ENCODE measurements at regions not wholly inside any gene's neighbourhood (a gene's known extent, or its start where the extent isn't known, plus 50 kb on each side); places are given as distances from the start of the nearest gene placed in this dataset.

- no peaks in the 10 kb centered on the region for H3K9me3 ChIP-seq (replicated peaks; ENCODE audit: control insufficient read depth, insufficient read depth, low read depth, low read length)
- intact Hi-C loops (cut with micrococcal nuclease) (no loop called here), in situ Hi-C loops (cut with MboI) (no loop called here)
- no TSS peak for BruUV-seq (replicated peaks)
- no peak overlapping the region for H3K4me2 ChIP-seq (ENCODE audit: insufficient read depth, low read length)
- FAIRE-seq = no peak
- H2AFZ ChIP-seq (ENCODE audit: low read depth, low read length) = no peak overlapping the region
- H3K27me3 ChIP-seq (ENCODE audit: control insufficient read depth in 2 of 2, insufficient read depth in 2 of 2, low read length in 2 of 2) = no peaks in the 10 kb centered on the region
- no peaks in the 10 kb centered on the region for H4K20me1 ChIP-seq (replicated peaks; ENCODE audit: control insufficient read depth, insufficient read depth, low read length)
- no peak for DNase-seq (ENCODE audit: extremely low read depth in 1 of 4, low spot score in 3 of 4)
- ChIA-PET POLR2A (interaction anchor here (0.7 kb wide), 1 partner anchor 15 kb away, joined by 3 read pairs; no protein-coding TSS in a partner anchor), CTCF (ENCODE audit: low intra/inter-chr PET ratio) (no interaction called here)
- TF ChIP-seq THAP7 (CRISPR knock-in tag; IDR thresholded peaks at IDR 0.05) = no peak
- TF ChIP-seq ZBTB1 (CRISPR knock-in tag; IDR thresholded peaks at IDR 0.05; ENCODE audit: borderline replicate concordance, low read depth) = no peak
- no peak for TF ChIP-seq MEIS2 (IDR thresholded peaks at IDR 0.05; ENCODE audit: partially characterized antibody)
- no peak for TF ChIP-seq THRAP3 (IDR thresholded peaks at IDR 0.05; ENCODE audit: borderline replicate concordance)
- TF ChIP-seq CCNT2 (IDR thresholded peaks at IDR 0.05; ENCODE audit: borderline replicate concordance, extremely low read depth, insufficient read length, low read depth, low read length) = no peak
- no peak for TF ChIP-seq ETV6 (IDR thresholded peaks at IDR 0.05; ENCODE audit: borderline replicate concordance in 1 of 2, low read depth in 2 of 2, low read length in 1 of 2)
- no peak for TF ChIP-seq ETV6 (CRISPR knock-in tag; IDR thresholded peaks at IDR 0.05; ENCODE audit: borderline replicate concordance)
- TF ChIP-seq ZNF217 (CRISPR knock-in tag; IDR thresholded peaks at IDR 0.05) = no peak
- TF ChIP-seq ZFP1 (CRISPR knock-in tag; IDR thresholded peaks at IDR 0.05) = no peak
- TF ChIP-seq TRIM28 (IDR thresholded peaks at IDR 0.05) = no peak
- TF ChIP-seq ASH1L (IDR thresholded peaks at IDR 0.05; ENCODE audit: borderline replicate concordance, low read depth, partially characterized antibody) = no peak
- TF ChIP-seq MYBL2 (IDR thresholded peaks at IDR 0.05; ENCODE audit: low read depth) = no peak
- no peak for TF ChIP-seq MYBL2 (CRISPR knock-in tag; IDR thresholded peaks at IDR 0.05; ENCODE audit: borderline replicate concordance)
- TF ChIP-seq TCF3 (CRISPR knock-in tag; IDR thresholded peaks at IDR 0.05) = no peak
- no peak for TF ChIP-seq KDM5B (IDR thresholded peaks at IDR 0.05; ENCODE audit: insufficient replicate concordance, low read depth, low read length)
- TF ChIP-seq ZNF232 (CRISPR knock-in tag; IDR thresholded peaks at IDR 0.05) = no peak
- TF ChIP-seq MAFG (tag; conservative IDR thresholded peaks at IDR 0.05) = no peak
- TF ChIP-seq ZNF347 (CRISPR knock-in tag; IDR thresholded peaks at IDR 0.05; ENCODE audit: low read depth) = no peak
- TF ChIP-seq NEUROD1 (IDR thresholded peaks at IDR 0.05; ENCODE audit: borderline replicate concordance, low read depth, low read length, partially characterized antibody) = no peak
- no peak for TF ChIP-seq MITF (IDR thresholded peaks at IDR 0.05)
- no peak for TF ChIP-seq L3MBTL2 (IDR thresholded peaks at IDR 0.05)
- TF ChIP-seq HNRNPLL (IDR thresholded peaks at IDR 0.05; ENCODE audit: low read depth, low read length, poor library complexity, severe bottlenecking) = no peak
- H3K9me1 ChIP-seq (ENCODE audit: control insufficient read depth, insufficient read depth, low read length) = no peaks in the 10 kb centered on the region
- no peaks in the 10 kb centered on the region for H3K79me2 ChIP-seq (ENCODE audit: control insufficient read depth, insufficient read depth, low read length)
- H3K27ac ChIP-seq (ENCODE audit: extremely low read depth, low read depth, low read length) = no peak overlapping the region
- H3K4me1 ChIP-seq (replicated peaks in 1 of 2; ENCODE audit: control insufficient read depth in 2 of 2, insufficient read depth in 2 of 2, low read length in 2 of 2) = no peaks in the 10 kb centered on the region
- no peaks in the 10 kb centered on the region for H3K36me3 ChIP-seq (ENCODE audit: control insufficient read depth, insufficient read depth, low read length)
- WGBS (ENCODE audit: insufficient coverage, low coverage, missing lambda C conversion rate) = 2% methylated on average over 4 of the region's 4 CpGs
- no peak overlapping the region for H3K4me3 ChIP-seq
- no peak overlapping the region for H3K9ac ChIP-seq (ENCODE audit: insufficient read depth in 1 of 2, low read depth in 2 of 2, low read length in 2 of 2)
- no peak for ATAC-seq
Observed at GRCh38 chr2:136191041-136191440, 73.1 kb upstream of the CXCR4 start.
